Hematopoietic multipotent progenitor cell (in vitro differentiated cells): ENCODE measurements at regions not wholly inside any gene's neighbourhood (a gene's known extent, or its start where the extent isn't known, plus 50 kb on each side); places are given as distances from the start of the nearest gene placed in this dataset.

Experiments
- DNase-seq, 3 donors: peaks; one replicate each; pipeline ENCODE4 v3.0.0-alpha.2; 2011 to 2015; ENCODE audit warnings: low read depth in 2 of 3, low spot score in 2 of 3

- no peak for DNase-seq
Observed at GRCh38 chr13:111039735-111040134, 75.4 kb upstream of the ARHGEF7 start.

GRCh38 chr13:111038887-111039286 is 76.2 kb upstream of the ARHGEF7 start:
- no peak for DNase-seq

- no peak for DNase-seq
Observed at GRCh38 chr13:111037927-111038326, 77.2 kb upstream of the ARHGEF7 start.

- DNase-seq = no peak
Observed at GRCh38 chr13:111036665-111037064, 78.4 kb upstream of the ARHGEF7 start.

- DNase-seq = no peak
Observed at GRCh38 chr13:111035861-111036260, 79.2 kb upstream of the ARHGEF7 start.

- DNase-seq = no peak
Observed at GRCh38 chr13:111034811-111035210, 80.3 kb upstream of the ARHGEF7 start.

- DNase-seq = no peak
Observed at GRCh38 chr13:111033172-111034130, 81.7 kb upstream of the ARHGEF7 start.

- DNase-seq = no peak
Observed at GRCh38 chr13:111031531-111031961, 83.6 kb upstream of the ARHGEF7 start.

GRCh38 chr13:111029957-111030609 is 85.0 kb upstream of the ARHGEF7 start:
- no peak for DNase-seq

GRCh38 chr13:111027458-111028439 is 87.4 kb upstream of the ARHGEF7 start:
- no peak for DNase-seq

- DNase-seq = no peak
Observed at GRCh38 chr13:111025310-111025709, 89.8 kb upstream of the ARHGEF7 start.

GRCh38 chr13:111022886-111023285 is 92.2 kb upstream of the ARHGEF7 start:
- DNase-seq = no peak

- no peak for DNase-seq
Observed at GRCh38 chr13:111022241-111022640, 92.9 kb upstream of the ARHGEF7 start.

GRCh38 chr13:111021270-111021669 is 93.8 kb upstream of the ARHGEF7 start:
- no peak for DNase-seq

GRCh38 chr13:111020546-111020945 is 94.6 kb upstream of the ARHGEF7 start:
- no peak for DNase-seq

- no peak for DNase-seq
Observed at GRCh38 chr13:111020021-111020420, 95.1 kb upstream of the ARHGEF7 start.

- no peak for DNase-seq
Observed at GRCh38 chr13:111017755-111018459, 97.2 kb upstream of the ARHGEF7 start.

- DNase-seq = no peak
Observed at GRCh38 chr13:111013196-111013595, 98.3 kb upstream of the ANKRD10 start.

GRCh38 chr13:111011899-111012298 is 97.0 kb upstream of the ANKRD10 start:
- DNase-seq = no peak

GRCh38 chr13:111008351-111008750 is 93.5 kb upstream of the ANKRD10 start:
- DNase-seq = no peak
